ENCODE measurements at regions not wholly inside any gene's neighbourhood (a gene's known extent, or its start where the extent isn't known, plus 50 kb on each side); places are given as distances from the start of the nearest gene placed in this dataset.

DNA sequence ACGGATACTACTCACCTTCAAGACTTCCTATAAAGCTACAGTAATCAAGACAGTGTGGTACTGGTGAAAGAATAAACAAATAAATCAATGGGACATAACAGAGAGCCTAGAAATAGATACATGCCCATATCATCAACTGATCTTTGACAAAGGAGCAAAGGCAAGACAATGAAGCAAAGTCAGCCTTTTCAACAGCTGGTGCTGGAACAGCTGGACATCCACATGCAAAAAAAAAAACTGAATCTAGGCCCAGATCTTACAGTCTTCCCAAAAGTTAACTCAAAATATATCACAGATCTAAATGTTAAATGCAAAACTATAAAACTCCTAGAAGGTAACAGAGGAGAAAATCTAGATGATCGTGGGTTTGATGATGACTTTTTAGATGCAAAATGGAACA, 170.3 kb downstream of the MIS18A start:
- no peak overlapping the region for H3K4me3 ChIP-seq
- H3K27me3 ChIP-seq, result no peaks in the 10 kb centered on the region
- H3K27ac ChIP-seq, result no peak overlapping the region
- no peaks in the 10 kb centered on the region for H3K4me1 ChIP-seq
- WGBS, 2 donors, result 85 to 94% methylated on average over 2 of the region's 2 CpGs
- DNase-seq, result no peak
- ATAC-seq (ENCODE audit: low FRiP score in 2 of 2), result no peak
- TF ChIP-seq POLR2AphosphoS5 (IDR thresholded peaks at IDR 0.05) (no peak), EP300 (IDR thresholded peaks at IDR 0.05) (no peak), POLR2A (IDR thresholded peaks at IDR 0.05) (no peak)
- TF ChIP-seq, protein P1, sequence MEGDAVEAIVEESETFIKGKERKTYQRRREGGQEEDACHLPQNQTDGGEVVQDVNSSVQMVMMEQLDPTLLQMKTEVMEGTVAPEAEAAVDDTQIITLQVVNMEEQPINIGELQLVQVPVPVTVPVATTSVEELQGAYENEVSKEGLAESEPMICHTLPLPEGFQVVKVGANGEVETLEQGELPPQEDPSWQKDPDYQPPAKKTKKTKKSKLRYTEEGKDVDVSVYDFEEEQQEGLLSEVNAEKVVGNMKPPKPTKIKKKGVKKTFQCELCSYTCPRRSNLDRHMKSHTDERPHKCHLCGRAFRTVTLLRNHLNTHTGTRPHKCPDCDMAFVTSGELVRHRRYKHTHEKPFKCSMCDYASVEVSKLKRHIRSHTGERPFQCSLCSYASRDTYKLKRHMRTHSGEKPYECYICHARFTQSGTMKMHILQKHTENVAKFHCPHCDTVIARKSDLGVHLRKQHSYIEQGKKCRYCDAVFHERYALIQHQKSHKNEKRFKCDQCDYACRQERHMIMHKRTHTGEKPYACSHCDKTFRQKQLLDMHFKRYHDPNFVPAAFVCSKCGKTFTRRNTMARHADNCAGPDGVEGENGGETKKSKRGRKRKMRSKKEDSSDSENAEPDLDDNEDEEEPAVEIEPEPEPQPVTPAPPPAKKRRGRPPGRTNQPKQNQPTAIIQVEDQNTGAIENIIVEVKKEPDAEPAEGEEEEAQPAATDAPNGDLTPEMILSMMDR (IDR thresholded peaks at IDR 0.05), result no peak
- H3K36me3 ChIP-seq, result no peaks in the 10 kb centered on the region
- no peaks in the 10 kb centered on the region for H3K9me3 ChIP-seq

DNA sequence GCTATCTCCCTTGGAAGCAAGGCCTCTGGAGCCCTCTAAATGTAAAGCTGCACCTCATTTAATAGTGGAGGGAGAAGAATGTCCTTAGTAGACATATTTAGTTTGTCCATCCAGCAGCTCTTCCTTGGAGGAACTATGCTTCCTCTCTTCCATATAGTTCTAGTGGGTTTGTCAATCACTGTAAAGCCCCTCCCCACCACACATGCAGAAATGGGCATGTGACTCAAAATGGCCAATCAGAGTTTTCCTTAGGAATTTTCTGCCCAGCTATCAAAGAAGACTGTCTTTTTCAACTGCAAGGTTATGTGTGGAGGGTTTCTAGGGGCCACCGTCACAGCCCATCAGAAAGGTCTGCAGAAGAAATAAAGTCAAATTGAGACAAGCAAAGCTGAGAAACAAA, 175.5 kb downstream of the MIS18A start:
- no peak for TF ChIP-seq POLR2AphosphoS5 (IDR thresholded peaks at IDR 0.05)
- TF ChIP-seq POLR2A (IDR thresholded peaks at IDR 0.05), result no peak
- TF ChIP-seq EP300 (IDR thresholded peaks at IDR 0.05), result no peak
- TF ChIP-seq, protein P1 (IDR thresholded peaks at IDR 0.05), result no peak
- no peak for DNase-seq
- no peak for ATAC-seq (ENCODE audit: low FRiP score in 2 of 2)
- Histone ChIP-seq H3K9me3 (no peaks in the 10 kb centered on the region), H3K27me3 (no peaks in the 10 kb centered on the region), H3K27ac (no peak overlapping the region), H3K4me1 (no peaks in the 10 kb centered on the region), H3K4me3 (no peak overlapping the region), H3K36me3 (no peaks in the 10 kb centered on the region)
- WGBS, 2 donors, result 88% methylated on average over 1 of the region's 1 CpG

DNA sequence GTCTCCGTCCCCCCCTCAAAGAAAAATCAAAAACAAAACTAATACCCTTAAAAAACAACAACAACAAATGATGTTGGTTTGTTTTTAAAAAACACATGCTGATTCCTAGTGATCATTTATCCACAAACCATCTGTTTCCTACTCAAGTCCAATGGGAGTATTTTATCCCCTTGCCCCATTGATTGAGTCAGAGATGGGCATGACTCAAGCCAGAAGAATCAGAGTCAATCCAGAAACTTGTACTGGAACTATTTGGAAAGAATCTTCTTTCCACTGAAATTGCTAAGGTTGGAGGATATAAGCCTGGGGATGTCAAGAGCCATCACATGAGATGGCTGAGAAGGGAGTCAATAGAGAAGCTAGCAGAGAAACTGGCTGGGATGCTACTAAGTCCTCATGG, 176.4 kb downstream of the MIS18A start:
- 87 to 92% methylated on average over 1 of the region's 1 CpG for WGBS, 2 donors
- TF ChIP-seq, protein P1 (IDR thresholded peaks at IDR 0.05), result no peak
- no peak for TF ChIP-seq EP300 (IDR thresholded peaks at IDR 0.05)
- TF ChIP-seq POLR2AphosphoS5 (IDR thresholded peaks at IDR 0.05), result no peak
- no peak for TF ChIP-seq POLR2A (IDR thresholded peaks at IDR 0.05)
- H3K9me3 ChIP-seq, result no peaks in the 10 kb centered on the region
- no peaks in the 10 kb centered on the region for H3K27me3 ChIP-seq
- DNase-seq, result no peak
- no peaks in the 10 kb centered on the region for H3K4me1 ChIP-seq
- no peak overlapping the region for H3K4me3 ChIP-seq
- H3K27ac ChIP-seq, result no peak overlapping the region
- no peak for ATAC-seq (ENCODE audit: low FRiP score in 2 of 2)
- no peaks in the 10 kb centered on the region for H3K36me3 ChIP-seq

DNA sequence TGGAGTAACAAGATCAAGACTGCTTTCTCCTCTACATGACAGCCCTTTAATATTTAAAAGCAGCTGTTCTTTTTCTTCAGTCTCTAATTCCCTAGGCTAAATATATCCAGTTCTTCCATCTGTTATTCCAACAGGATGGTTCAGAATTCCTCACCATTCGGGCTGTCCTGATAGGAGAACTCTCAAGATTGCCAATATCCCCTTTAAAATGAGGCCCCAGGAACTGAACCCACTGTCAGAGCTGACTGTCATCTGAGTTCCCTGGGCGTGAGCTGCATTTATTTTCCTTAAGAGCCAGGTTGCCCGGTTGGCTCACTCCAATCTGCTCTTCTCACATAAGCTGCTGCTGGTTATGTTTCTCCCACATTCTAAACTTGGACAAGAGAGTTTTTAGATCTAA, 177.6 kb downstream of the MIS18A start:
- no peak for DNase-seq
- H3K4me1 ChIP-seq, result no peaks in the 10 kb centered on the region
- TF ChIP-seq POLR2A (IDR thresholded peaks at IDR 0.05) (no peak), EP300 (IDR thresholded peaks at IDR 0.05) (no peak), POLR2AphosphoS5 (IDR thresholded peaks at IDR 0.05) (no peak)
- TF ChIP-seq, protein P1 (IDR thresholded peaks at IDR 0.05), result no peak
- no peaks in the 10 kb centered on the region for H3K36me3 ChIP-seq
- no peak for ATAC-seq (ENCODE audit: low FRiP score in 2 of 2)
- H3K4me3 ChIP-seq, result no peak overlapping the region
- 77 to 87% methylated on average over 3 of the region's 3 CpGs for WGBS, 2 donors
- H3K27me3 ChIP-seq, result no peaks in the 10 kb centered on the region
- H3K9me3 ChIP-seq, result no peaks in the 10 kb centered on the region
- H3K27ac ChIP-seq, result no peak overlapping the region

DNA sequence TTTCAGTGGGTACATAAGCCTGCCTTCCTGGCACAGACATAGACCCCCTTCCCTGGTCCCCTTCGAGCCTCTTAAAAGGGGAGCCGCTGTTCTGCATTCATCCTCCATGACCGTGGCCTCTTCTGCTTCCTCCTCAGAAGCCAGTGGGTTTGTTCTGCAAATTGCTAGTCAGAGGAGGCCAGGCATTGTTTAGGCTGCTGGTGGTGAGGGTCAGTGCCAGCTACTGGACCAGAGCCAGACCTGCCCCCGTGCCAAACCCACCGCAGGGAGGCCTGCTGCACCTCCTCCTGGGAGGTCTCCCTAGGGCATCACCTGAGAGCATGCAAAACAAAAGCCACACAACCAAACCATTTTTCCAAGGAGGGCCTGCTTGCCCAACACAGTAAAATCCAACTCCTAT, 178.4 kb downstream of the MIS18A start:
- ATAC-seq (ENCODE audit: low FRiP score in 2 of 2) (no peak), DNase-seq (peak in 1 of 2 donors; percentile 32)
- Histone ChIP-seq H3K4me1 (no peaks in the 10 kb centered on the region), H3K4me3 (no peak overlapping the region), H3K9me3 (no peaks in the 10 kb centered on the region), H3K27ac (no peak overlapping the region), H3K27me3 (no peaks in the 10 kb centered on the region), H3K36me3 (no peaks in the 10 kb centered on the region)
- WGBS, 2 donors, result 75 to 89% methylated on average over 3 to 5 of the region's 5 CpGs
- TF ChIP-seq POLR2A (IDR thresholded peaks at IDR 0.05), result no peak
- no peak for TF ChIP-seq POLR2AphosphoS5 (IDR thresholded peaks at IDR 0.05)
- TF ChIP-seq EP300 (IDR thresholded peaks at IDR 0.05), result no peak
- TF ChIP-seq, protein P1 (IDR thresholded peaks at IDR 0.05), result no peak

All from upper lobe of left lung (tissue), 6 donors.